Stimulated activated CD4-positive, alpha-beta T cell treated with anti-CD3 and anti-CD28 coated beads, Interleukin-2, amount 100 ng/mL, for 48 hours (primary cell): ENCODE measurements at regions not wholly inside any gene's neighbourhood (a gene's known extent, or its start where the extent isn't known, plus 50 kb on each side); places are given as distances from the start of the nearest gene placed in this dataset.
"Not testable (repeated sequence)": the region's sequence is repeated elsewhere in the genome, so short reads cannot be mapped to it uniquely, and the experiment has no call there.

Source experiments
- DNase-seq, 2 donors: peaks; one replicate each; pipeline ENCODE4 v3.0.0-alpha.2; 2020

- DNase-seq = not testable (repeated sequence)
These were observed 127.1 kb upstream of the VOPP1 start for GRCh38 chr7:55699450-55699842.

GRCh38 chr7:55698607-55699449 is 126.5 kb upstream of the VOPP1 start:
- not testable (repeated sequence) for DNase-seq

- not testable (repeated sequence) for DNase-seq
These were observed 123.8 kb upstream of the VOPP1 start for GRCh38 chr7:55695893-55696701.

DNA sequence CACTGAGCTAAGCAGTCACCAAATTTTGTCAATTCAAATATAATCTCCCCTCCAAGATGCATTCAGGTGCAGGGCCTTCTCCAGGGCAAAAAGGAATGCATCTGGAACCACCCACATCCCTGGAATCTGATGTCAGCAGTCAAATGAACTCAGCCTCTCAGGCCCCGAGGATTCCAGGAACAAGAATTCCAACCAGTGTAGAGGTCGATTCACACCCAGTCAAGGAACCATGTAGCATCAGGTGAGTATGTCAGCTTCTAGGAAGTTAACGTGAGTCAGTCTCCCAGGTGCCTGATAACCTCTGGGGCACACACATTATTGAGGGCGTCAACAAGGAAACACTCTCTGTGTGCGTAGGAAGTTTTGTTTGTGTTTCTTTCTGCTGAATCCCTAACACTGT is 122.2 kb upstream of the VOPP1 start:
- DNase-seq = not testable (repeated sequence)

DNA sequence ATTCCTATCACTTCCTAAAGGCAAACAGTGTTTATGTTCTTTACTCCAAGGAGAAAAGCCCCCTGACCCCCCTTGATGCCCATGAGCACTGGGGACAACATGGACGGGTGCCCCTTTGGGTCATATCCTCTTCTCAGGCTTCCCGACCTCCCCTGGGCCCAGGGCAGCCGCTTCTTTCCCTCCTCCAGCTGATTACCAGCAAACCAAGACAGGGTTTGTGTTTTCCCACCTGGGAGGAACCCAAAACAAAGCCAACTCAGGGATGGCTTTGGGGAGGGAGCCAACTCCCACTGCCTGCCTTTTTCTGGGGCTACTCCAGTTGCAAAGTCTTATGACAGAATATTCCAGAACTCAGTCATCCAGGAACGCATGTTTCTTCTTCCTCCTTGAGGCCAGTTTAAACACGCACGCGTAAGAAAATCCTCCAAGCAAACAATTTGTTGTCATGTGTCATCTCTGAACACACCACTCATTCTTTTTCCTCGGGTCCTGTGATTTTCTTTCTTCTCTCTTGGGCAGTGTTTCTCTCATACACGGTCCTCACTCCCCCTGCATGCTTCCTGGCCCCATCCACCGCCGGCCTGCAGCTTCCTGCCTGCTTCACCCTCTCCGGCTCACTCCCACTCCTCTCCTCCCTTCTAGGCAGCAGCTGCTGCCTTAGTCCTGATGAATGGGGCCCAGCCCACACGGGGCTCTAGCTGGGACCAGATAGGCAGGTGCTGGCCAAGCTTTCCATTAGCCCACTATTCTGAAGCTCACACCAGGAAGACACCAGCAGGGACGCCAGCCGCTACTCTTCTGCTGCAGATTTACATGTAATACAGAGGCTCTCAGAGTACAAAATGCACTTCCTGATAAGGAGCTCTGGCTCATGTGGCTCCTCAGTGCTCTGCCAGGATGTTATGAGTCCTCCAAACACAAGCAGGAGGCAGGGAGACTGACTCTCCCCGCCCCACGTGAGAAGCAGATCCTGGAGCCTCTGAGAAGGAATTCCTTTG is 116.7 kb upstream of the VOPP1 start:
- not testable (repeated sequence) for DNase-seq

- not testable (repeated sequence) for DNase-seq
These were observed 116.0 kb upstream of the VOPP1 start for GRCh38 chr7:55688261-55688660.

DNA sequence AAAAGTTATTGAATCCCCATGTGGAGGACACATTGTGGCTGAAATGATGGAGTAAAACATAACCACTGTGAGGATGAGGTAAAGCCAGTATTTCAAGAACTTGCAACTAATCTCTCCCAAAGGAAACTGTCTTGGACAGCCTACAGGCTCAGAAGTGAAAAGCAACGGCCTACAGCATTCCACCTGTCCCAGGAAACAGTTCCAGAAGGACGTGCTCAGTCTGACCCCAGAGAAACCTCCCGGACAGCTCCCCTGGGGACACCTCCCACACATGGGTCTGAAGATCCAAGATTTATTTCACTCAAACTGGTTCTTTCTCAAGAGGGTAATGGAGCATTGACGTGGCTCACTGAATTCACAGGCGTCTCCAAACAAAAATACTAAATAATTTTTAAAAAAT is 115.0 kb upstream of the VOPP1 start:
- not testable (repeated sequence) for DNase-seq

DNA sequence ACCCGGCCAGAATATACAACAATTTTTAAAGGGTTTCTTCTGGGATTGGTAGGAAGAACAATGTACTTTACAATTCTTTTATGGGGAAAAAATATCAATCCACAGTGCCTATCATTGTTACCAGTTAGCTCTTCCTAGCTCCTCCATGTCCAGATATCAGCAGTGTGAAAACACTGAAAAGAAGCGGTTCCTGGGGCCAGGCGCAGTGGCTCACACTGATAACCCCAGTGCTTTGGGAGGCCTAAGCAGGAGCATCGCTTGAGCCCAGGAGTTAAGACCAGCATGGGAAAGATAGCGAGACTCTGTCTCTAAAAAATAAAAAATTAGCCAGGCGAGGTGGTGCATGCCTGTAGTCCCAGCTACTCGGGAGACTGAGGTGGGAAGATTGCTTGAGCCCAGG is 114.5 kb upstream of the VOPP1 start:
- not testable (repeated sequence) for DNase-seq

- not testable (repeated sequence) for DNase-seq
These were observed 111.2 kb upstream of the VOPP1 start for GRCh38 chr7:55683501-55683900.

DNA sequence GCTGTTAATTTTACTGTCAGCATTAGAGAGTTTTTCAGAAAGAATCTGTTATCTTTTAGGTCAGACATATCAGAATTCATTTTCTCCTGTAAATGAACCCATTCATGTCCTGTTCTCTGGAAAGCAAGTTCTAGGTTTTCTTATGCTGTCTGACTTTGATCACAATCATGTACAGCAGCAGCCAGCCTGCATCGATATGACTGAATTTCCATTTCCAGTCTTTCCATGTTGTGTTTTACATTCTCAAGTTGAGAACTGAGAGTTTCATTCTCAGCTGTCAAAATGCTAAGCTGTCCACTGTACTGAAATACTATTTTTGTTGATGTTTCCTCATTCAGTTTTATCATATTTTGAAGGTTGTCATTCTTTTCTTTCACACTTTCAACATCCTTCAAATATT is 103.3 kb upstream of the VOPP1 start:
- DNase-seq = not testable (repeated sequence)

- DNase-seq = not testable (repeated sequence)
These were observed 101.2 kb upstream of the VOPP1 start for GRCh38 chr7:55673525-55673924.

GRCh38 chr7:55672084-55672483 is 99.8 kb upstream of the VOPP1 start:
- DNase-seq = not testable (repeated sequence)

GRCh38 chr7:55657654-55658053 is 85.4 kb upstream of the VOPP1 start:
- no peak for DNase-seq

DNA sequence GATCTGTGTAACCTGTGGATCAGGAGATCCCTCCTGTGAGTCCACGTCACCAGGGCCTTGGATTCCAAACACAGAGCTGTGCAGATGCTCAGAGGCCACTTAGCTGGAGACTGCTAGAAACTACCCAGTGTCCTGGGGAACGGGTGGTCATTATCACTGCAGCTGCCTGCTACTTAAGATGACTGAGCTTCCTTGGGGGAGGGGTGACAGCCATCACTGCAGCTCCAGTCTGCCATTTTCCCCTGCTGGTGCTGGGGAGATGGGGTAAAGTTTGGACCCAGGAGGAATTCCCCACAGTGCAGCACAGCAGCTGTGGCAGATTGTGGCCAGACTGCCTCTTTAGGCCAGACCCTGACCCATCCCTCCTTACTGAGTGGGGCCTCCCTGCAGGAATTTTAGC is 78.8 kb upstream of the VOPP1 start:
- no peak for DNase-seq

DNA sequence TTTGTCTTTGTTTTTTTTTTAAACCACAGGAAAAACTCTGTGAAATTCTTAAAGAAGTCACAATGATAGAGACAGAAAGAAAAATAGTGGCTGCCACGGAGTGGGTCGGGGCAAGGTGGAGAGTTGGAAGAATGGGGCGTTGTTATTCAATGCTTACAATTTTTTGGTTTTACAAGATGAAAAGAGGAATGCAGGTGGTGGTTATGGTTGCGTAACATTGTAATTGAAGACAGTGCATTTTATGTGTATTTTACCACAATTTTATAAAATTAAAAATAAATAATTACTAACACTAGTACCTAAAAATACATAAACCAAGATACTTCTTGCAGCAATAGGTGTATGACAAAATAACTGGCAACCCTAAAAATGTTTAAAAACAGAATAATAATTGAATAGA is 76.9 kb upstream of the VOPP1 start:
- no peak for DNase-seq

DNA sequence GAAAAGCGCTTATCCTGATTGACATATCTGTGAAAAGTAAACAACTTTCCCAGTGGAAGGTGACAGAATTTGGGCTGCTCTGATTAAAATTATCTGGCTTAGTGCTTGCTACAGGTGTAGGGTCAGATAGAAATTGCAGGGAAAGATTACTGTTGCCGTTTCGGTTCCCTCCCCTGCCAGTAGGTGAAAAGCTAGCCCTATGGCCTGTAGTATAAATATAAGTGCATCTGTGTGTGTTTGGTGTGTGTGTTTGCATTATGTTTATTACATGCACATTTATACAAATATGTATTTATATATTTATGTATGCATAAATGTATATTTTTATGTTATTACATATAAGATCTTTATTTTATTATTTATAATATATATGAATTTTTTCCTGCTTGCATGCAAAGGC is 72.3 kb upstream of the VOPP1 start:
- DNase-seq = no peak

DNA sequence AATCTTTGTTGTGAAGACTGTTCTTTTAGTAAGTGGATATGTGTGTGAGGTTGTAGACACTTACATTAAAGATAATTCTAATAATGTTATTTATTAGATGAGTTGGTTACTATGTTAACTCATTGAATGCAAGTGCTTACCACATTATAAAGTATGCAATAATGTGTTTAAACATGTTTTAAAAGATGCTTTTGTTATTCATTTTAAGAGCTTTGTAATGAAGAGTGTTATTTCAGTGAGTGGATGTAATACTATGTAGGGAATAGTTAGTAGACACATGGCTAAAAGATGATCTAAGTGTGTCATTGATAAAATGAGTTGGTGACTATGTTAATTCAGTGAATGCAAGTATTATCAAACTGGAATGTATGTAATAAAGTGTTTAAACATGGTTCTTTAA is 70.0 kb upstream of the VOPP1 start:
- DNase-seq = no peak

DNA sequence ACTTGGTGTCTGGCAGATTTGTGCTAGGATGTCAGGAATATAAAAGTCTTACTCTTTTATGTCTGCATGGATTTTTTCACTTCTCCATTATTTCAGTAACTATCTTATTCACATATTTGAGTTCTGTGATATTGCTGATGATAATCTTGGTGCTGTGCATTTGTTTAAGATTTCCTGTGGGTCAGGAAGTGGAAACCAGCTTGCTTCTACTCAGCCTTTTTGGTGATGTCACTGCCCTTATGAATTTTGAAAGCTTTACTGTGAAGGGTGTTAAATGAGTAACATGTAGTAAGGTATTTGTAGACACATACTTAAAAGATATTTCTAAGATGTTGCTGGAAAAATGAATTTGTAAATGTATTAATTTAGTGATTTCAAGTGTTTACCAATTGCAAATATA is 69.5 kb upstream of the VOPP1 start:
- DNase-seq = no peak

DNA sequence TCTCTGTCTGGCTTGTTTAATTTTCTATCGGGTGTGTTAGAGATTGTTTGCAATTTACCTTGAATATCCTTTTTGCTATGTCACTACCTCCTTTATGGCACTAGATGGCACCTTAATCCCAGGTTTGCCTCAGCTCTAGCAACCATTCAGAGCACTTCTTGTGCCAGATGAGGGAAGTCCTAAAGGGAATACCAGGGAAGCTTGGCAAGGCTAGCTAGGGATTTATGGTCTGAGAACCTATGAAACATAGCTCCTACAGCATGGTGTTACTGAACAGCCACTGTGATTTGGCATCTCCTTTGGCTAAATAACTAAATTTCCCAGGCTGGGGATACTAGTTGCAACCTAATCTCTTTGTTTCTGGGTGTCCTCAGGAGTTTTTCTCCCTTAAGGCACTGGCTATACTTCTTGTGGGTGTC is 69.0 kb upstream of the VOPP1 start:
- DNase-seq = peak; percentile 6 to 7

DNA sequence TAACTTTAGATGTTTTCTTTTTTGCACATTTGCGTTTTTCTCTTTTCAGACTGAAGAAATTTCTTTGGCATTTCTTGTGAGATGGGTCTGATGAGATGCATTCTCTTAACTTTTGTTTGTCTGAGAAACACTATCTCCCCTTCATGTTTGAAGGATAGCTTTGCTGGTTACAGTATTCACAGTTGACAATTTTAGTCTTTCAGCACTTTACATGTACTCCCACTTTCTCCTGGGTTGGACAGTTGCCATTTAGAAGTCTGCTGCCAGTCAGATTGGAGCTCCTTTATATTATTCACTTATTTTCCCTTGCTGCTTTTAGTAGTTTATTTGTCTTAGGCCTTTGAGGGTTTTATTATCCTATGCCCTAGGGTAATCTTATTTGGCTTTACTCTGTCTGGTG is 67.3 kb upstream of the VOPP1 start:
- no peak for DNase-seq

- DNase-seq = no peak
These were observed 56.9 kb upstream of the VOPP1 start for GRCh38 chr7:55629051-55629677.

GRCh38 chr7:55624813-55625212 is 52.5 kb upstream of the VOPP1 start:
- no peak for DNase-seq
